SK-N-SH treated with all-trans-retinoic acid at 6 μM for 48 hours (cell line): ENCODE measurements at regions not wholly inside any gene's neighbourhood (a gene's known extent, or its start where the extent isn't known, plus 50 kb on each side); places are given as distances from the start of the nearest gene placed in this dataset.

Experiments used
- ARNTL ChIP-seq: fragments of 450-650 bp; formaldehyde crosslinking; IDR thresholded peaks from 2 replicates; pipeline ENCODE4 v1.5.0; 2020; ENCODE audit warnings: low read depth, mild to moderate bottlenecking, moderate library complexity, borderline replicate concordance
- ISL1 ChIP-seq: fragments of 250-450 bp; sonication (Bioruptor Pico); IDR thresholded peaks from 2 replicates; pipeline ENCODE4 v2.1.2; 2022; ENCODE audit warnings: mild to moderate bottlenecking, moderate library complexity
- OSR1 ChIP-seq: fragments of 250-450 bp; sonication (Bioruptor Pico); IDR thresholded peaks from 2 replicates; pipeline ENCODE4 v1.8.0; 2022; ENCODE audit warnings: moderate library complexity, mild to moderate bottlenecking, inconsistent platforms
- ZNF565 ChIP-seq: fragments of 450-650 bp; formaldehyde crosslinking; conservative IDR thresholded peaks from 2 replicates; pipeline ENCODE4 v1.5.0; 2020; ENCODE audit warnings: low read depth, mild to moderate bottlenecking, moderate library complexity
- ZNF70 ChIP-seq: fragments of 450-650 bp; formaldehyde crosslinking; IDR thresholded peaks from 2 replicates; pipeline ENCODE4 v1.5.0; 2020; ENCODE audit warnings: mild to moderate bottlenecking, moderate library complexity
- TF ChIP-seq, protein P1 (sequence below): fragments of 250-450 bp; sonication (Bioruptor Pico); IDR thresholded peaks from 2 replicates; pipeline ENCODE4 v1.8.0; 2020; ENCODE audit warnings: mild to moderate bottlenecking, moderate library complexity, borderline replicate concordance
- TF ChIP-seq, protein P2 (sequence below): fragments of 250-450 bp; sonication (Bioruptor Pico); IDR thresholded peaks from 2 replicates; pipeline ENCODE4 v1.5.0; 2020; ENCODE audit warnings: mild to moderate bottlenecking, moderate library complexity

DNA sequence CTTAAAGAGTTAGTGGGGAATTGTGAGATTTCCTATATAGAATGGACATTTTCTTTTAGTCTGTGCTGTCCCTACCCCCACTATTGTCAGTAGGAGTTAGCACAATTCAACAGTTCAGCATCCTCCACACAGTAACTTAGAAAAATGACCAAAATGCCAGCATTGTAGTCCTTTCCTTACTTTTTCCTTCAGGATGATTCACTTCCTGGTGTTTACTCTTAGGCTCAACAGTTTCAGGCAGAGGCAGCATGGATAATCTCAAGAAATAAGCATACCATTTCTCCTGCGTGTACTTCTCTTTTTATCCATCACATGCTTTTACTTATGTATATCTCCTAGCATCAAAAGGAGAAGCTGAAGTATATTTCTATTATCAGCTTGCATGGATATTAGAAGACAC is 683.4 kb downstream of the SLC16A7 start:
- TF ChIP-seq ZNF565 (no peak), ZNF70 (CRISPR knock-in tag) (no peak), ISL1 (CRISPR knock-in tag) (no peak), ARNTL (no peak), OSR1 (no peak)
- TF ChIP-seq, protein P1, sequence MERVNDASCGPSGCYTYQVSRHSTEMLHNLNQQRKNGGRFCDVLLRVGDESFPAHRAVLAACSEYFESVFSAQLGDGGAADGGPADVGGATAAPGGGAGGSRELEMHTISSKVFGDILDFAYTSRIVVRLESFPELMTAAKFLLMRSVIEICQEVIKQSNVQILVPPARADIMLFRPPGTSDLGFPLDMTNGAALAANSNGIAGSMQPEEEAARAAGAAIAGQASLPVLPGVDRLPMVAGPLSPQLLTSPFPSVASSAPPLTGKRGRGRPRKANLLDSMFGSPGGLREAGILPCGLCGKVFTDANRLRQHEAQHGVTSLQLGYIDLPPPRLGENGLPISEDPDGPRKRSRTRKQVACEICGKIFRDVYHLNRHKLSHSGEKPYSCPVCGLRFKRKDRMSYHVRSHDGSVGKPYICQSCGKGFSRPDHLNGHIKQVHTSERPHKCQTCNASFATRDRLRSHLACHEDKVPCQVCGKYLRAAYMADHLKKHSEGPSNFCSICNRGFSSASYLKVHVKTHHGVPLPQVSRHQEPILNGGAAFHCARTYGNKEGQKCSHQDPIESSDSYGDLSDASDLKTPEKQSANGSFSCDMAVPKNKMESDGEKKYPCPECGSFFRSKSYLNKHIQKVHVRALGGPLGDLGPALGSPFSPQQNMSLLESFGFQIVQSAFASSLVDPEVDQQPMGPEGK (CRISPR knock-in tag): no peak
- TF ChIP-seq, protein P2, sequence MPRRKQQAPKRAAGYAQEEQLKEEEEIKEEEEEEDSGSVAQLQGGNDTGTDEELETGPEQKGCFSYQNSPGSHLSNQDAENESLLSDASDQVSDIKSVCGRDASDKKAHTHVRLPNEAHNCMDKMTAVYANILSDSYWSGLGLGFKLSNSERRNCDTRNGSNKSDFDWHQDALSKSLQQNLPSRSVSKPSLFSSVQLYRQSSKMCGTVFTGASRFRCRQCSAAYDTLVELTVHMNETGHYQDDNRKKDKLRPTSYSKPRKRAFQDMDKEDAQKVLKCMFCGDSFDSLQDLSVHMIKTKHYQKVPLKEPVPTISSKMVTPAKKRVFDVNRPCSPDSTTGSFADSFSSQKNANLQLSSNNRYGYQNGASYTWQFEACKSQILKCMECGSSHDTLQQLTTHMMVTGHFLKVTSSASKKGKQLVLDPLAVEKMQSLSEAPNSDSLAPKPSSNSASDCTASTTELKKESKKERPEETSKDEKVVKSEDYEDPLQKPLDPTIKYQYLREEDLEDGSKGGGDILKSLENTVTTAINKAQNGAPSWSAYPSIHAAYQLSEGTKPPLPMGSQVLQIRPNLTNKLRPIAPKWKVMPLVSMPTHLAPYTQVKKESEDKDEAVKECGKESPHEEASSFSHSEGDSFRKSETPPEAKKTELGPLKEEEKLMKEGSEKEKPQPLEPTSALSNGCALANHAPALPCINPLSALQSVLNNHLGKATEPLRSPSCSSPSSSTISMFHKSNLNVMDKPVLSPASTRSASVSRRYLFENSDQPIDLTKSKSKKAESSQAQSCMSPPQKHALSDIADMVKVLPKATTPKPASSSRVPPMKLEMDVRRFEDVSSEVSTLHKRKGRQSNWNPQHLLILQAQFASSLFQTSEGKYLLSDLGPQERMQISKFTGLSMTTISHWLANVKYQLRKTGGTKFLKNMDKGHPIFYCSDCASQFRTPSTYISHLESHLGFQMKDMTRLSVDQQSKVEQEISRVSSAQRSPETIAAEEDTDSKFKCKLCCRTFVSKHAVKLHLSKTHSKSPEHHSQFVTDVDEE (CRISPR knock-in tag): no peak
